Fibroblast of peridontal ligament (primary cell): ENCODE measurements at regions not wholly inside any gene's neighbourhood (a gene's known extent, or its start where the extent isn't known, plus 50 kb on each side); places are given as distances from the start of the nearest gene placed in this dataset.

ENCODE experiments used
- DNase-seq: peaks from one replicate; pipeline ENCODE4 v3.0.0-alpha.2; 2010; ENCODE audit errors: extremely low read depth

- no peak for DNase-seq
Measured at GRCh38 chr5:167453246-167454030, 838.0 kb upstream of the WWC1 start.

- DNase-seq: no peak
Measured at GRCh38 chr5:167458412-167458811, 833.0 kb upstream of the WWC1 start.

- DNase-seq: no peak
Measured at GRCh38 chr5:167460449-167461020, 830.9 kb upstream of the WWC1 start.

- no peak for DNase-seq
Measured at GRCh38 chr5:167463939-167464338, 827.5 kb upstream of the WWC1 start.

- DNase-seq: no peak
Measured at GRCh38 chr5:167466992-167467391, 824.5 kb upstream of the WWC1 start.

GRCh38 chr5:167472566-167473108, 818.8 kb upstream of the WWC1 start:
- DNase-seq: no peak

GRCh38 chr5:167478188-167478587, 813.3 kb upstream of the WWC1 start:
- no peak for DNase-seq

- DNase-seq: no peak
Measured at GRCh38 chr5:167479779-167480178, 811.7 kb upstream of the WWC1 start.

GRCh38 chr5:167481345-167481744, 810.1 kb upstream of the WWC1 start:
- no peak for DNase-seq

- DNase-seq: no peak
Measured at GRCh38 chr5:167482555-167482954, 808.9 kb upstream of the WWC1 start.

GRCh38 chr5:167485061-167485774, 806.2 kb upstream of the WWC1 start:
- no peak for DNase-seq

- DNase-seq: no peak
Measured at GRCh38 chr5:167488371-167488770, 803.1 kb upstream of the WWC1 start.

GRCh38 chr5:167489202-167489601, 802.2 kb upstream of the WWC1 start:
- DNase-seq: no peak

GRCh38 chr5:167503926-167504720, 787.3 kb upstream of the WWC1 start:
- no peak for DNase-seq

GRCh38 chr5:167507463-167508233, 783.8 kb upstream of the WWC1 start:
- no peak for DNase-seq

- no peak for DNase-seq
Measured at GRCh38 chr5:167509076-167509475, 782.4 kb upstream of the WWC1 start.

- no peak for DNase-seq
Measured at GRCh38 chr5:167511276-167511675, 780.2 kb upstream of the WWC1 start.

- DNase-seq: no peak
Measured at GRCh38 chr5:167512111-167512510, 779.3 kb upstream of the WWC1 start.

- DNase-seq: no peak
Measured at GRCh38 chr5:167513381-167513780, 778.1 kb upstream of the WWC1 start.

GRCh38 chr5:167514461-167514860, 777.0 kb upstream of the WWC1 start:
- DNase-seq: no peak

GRCh38 chr5:167525004-167525403, 766.4 kb upstream of the WWC1 start:
- DNase-seq: no peak
